ENCODE measurements at regions not wholly inside any gene's neighbourhood (a gene's known extent, or its start where the extent isn't known, plus 50 kb on each side); places are given as distances from the start of the nearest gene placed in this dataset.

DNA sequence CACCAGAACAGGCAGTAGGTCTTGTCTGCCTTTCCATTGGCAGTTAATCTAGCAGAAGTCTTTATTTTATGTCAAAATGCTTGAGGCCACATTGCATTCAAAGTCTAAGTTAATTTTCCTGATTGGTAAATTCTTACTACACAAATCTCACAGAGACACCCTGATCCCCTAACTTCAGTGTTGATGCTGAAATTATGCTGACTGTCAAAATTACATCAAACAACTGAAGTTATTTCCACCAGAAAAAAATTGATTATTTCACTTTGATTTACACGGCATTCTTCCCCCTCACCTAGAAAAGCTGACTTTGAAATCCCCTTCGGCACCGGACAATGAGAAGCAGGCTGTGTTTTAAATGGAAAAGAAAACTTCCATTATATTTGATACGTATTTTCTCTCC, 99.1 kb downstream of the MAF start:
- DNase-seq (ENCODE audit: low read depth) = no peak
- no peak overlapping the region for H3K4me3 ChIP-seq (ENCODE audit: low read depth, low read length)
- TF ChIP-seq, protein P1, sequence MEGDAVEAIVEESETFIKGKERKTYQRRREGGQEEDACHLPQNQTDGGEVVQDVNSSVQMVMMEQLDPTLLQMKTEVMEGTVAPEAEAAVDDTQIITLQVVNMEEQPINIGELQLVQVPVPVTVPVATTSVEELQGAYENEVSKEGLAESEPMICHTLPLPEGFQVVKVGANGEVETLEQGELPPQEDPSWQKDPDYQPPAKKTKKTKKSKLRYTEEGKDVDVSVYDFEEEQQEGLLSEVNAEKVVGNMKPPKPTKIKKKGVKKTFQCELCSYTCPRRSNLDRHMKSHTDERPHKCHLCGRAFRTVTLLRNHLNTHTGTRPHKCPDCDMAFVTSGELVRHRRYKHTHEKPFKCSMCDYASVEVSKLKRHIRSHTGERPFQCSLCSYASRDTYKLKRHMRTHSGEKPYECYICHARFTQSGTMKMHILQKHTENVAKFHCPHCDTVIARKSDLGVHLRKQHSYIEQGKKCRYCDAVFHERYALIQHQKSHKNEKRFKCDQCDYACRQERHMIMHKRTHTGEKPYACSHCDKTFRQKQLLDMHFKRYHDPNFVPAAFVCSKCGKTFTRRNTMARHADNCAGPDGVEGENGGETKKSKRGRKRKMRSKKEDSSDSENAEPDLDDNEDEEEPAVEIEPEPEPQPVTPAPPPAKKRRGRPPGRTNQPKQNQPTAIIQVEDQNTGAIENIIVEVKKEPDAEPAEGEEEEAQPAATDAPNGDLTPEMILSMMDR (conservative IDR thresholded peaks at IDR 0.05; ENCODE audit: low read depth, low read length) = no peak

DNA sequence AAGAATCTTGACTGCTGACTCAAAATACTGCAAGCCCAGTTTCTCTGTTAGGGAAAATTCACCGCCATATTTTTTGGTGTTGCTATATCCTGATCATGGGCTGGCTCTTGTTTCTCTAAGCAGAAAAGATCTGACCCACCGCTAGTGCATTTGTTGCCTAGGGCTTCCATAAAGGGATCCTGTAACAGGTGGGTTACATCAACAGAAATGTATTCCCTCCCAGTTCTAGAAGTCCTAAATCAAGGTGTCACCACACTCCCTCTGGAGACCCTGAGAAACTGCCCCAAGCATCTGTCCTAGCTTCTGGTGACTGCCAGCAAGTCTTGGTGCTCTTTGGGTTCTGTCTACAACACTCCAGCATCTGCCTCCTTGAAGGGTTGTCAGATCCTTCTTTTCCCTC, 99.7 kb downstream of the MAF start:
- H3K4me3 ChIP-seq (ENCODE audit: low read depth, low read length) = no peak overlapping the region
- TF ChIP-seq, protein P1 (conservative IDR thresholded peaks at IDR 0.05; ENCODE audit: low read depth, low read length) = no peak

GRCh38 chr16:79500286-79500685, 100.3 kb downstream of the MAF start:
- H3K4me3 ChIP-seq (ENCODE audit: low read depth, low read length) = no peak overlapping the region
- TF ChIP-seq, protein P1 (conservative IDR thresholded peaks at IDR 0.05; ENCODE audit: low read depth, low read length) = no peak
- no peak for DNase-seq (ENCODE audit: low read depth)

More for the DNA sequence above, 99.7 kb downstream of the MAF start:
- DNase-seq (ENCODE audit: low read depth) = no peak

- H3K4me3 ChIP-seq (ENCODE audit: low read depth, low read length) = no peak overlapping the region
- TF ChIP-seq, protein P1 (conservative IDR thresholded peaks at IDR 0.05; ENCODE audit: low read depth, low read length) = no peak
- DNase-seq (ENCODE audit: low read depth) = no peak
These were observed 101.6 kb downstream of the MAF start for GRCh38 chr16:79498928-79499327.

GRCh38 chr16:79497606-79498350, 102.8 kb downstream of the MAF start:
- TF ChIP-seq, protein P1 (conservative IDR thresholded peaks at IDR 0.05; ENCODE audit: low read depth, low read length) = no peak
- no peak overlapping the region for H3K4me3 ChIP-seq (ENCODE audit: low read depth, low read length)
- DNase-seq (ENCODE audit: low read depth) = no peak

DNA sequence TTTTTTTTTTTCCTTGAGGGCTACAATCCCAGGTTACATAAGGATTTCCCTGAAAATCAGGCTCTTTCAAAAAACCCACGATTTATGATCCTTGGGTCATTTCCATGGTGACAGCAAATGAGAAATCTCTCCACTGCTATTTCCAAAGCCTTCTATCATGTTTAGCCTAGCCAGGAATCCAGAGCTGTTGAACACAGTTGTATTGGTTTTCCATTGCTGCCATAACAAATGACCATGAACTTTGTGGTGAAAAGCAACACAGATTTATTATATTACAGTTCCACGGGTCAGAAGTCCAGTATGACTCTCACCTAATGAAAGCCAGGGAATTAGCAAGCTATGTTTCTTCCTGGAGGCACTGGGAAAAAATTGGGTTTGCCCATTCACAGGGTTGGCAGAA, 106.6 kb downstream of the MAF start:
- H3K4me3 ChIP-seq (ENCODE audit: low read depth, low read length) = no peak overlapping the region
- TF ChIP-seq, protein P1 (conservative IDR thresholded peaks at IDR 0.05; ENCODE audit: low read depth, low read length) = no peak

DNA sequence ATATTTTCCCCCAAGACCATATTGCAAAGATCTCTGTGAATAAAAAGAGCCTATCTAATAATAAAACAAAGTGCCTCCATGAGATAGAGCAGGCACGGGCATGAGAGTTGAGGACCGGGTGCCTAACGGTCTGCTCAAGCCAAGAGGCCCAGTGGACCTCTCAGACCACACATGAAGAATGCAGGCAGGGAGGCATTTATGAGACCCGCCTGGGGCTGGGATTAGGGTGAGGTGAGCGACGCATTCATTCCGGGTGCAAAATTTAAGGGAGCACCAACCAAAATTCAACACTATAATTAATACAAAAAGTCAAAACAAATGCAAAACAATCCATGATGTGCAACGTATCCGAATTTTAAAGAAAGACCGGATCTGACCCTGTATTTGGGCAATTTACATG, 108.5 kb downstream of the MAF start:
- TF ChIP-seq, protein P1 (conservative IDR thresholded peaks at IDR 0.05; ENCODE audit: low read depth, low read length) = no peak
- DNase-seq (ENCODE audit: low read depth) = no peak
- H3K4me3 ChIP-seq (ENCODE audit: low read depth, low read length) = no peak overlapping the region

More for the DNA sequence above, 106.6 kb downstream of the MAF start:
- no peak for DNase-seq (ENCODE audit: low read depth)

Measured in epithelial cell of proximal tubule (primary cell).